ENCODE measurements at regions not wholly inside any gene's neighbourhood (a gene's known extent, or its start where the extent isn't known, plus 50 kb on each side); places are given as distances from the start of the nearest gene placed in this dataset.

DNA sequence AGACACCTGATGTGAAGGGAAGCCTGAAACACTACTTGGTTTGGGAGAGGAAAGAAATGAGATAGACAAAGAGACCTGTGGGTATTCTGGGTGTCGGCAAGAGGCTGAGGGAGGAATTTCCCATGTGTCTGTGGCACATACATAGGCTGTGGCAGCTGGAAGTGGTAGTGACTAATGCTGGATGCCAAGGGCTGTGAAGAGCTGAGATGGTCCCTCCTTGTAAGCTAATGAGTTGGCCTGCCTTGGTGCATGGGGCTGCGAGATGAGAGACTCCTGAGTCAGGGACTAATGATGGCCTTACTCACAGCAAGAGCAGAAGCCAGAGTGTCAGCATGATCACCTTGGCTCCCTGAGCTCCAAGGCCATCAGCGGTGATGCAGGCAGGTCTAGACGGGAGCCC, 119.0 kb upstream of the EEPD1 start:
- TF ChIP-seq, protein P1, sequence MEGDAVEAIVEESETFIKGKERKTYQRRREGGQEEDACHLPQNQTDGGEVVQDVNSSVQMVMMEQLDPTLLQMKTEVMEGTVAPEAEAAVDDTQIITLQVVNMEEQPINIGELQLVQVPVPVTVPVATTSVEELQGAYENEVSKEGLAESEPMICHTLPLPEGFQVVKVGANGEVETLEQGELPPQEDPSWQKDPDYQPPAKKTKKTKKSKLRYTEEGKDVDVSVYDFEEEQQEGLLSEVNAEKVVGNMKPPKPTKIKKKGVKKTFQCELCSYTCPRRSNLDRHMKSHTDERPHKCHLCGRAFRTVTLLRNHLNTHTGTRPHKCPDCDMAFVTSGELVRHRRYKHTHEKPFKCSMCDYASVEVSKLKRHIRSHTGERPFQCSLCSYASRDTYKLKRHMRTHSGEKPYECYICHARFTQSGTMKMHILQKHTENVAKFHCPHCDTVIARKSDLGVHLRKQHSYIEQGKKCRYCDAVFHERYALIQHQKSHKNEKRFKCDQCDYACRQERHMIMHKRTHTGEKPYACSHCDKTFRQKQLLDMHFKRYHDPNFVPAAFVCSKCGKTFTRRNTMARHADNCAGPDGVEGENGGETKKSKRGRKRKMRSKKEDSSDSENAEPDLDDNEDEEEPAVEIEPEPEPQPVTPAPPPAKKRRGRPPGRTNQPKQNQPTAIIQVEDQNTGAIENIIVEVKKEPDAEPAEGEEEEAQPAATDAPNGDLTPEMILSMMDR (IDR thresholded peaks at IDR 0.05; ENCODE audit: unreplicated experiment), result no peak
- BruUV-seq (replicated peaks), result no TSS peak
- CTCF ChIA-PET, result interaction anchor here (0.7 to 1.3 kb wide), 2 partner anchors 86 to 1461 kb away, joined by 3 read pairs; no protein-coding TSS in a partner anchor
- H3K27ac Mint-ChIP-seq (ENCODE audit: low read depth, unreplicated experiment), result no peak overlapping the region
- H3K27me3 Mint-ChIP-seq (ENCODE audit: insufficient read depth, unreplicated experiment), result peaks cover 42% of the 10 kb centered on the region
- peak; percentile 60 for DNase-seq (ENCODE audit: unreplicated experiment)
- no peaks in the 10 kb centered on the region for H3K9me3 Mint-ChIP-seq (ENCODE audit: unreplicated experiment)
- intact Hi-C loops (cut with micrococcal nuclease), result no loop called here
- H3K4me3 Mint-ChIP-seq (ENCODE audit: unreplicated experiment), result no peak overlapping the region
- no peaks in the 10 kb centered on the region for H3K36me3 Mint-ChIP-seq (ENCODE audit: insufficient read depth, unreplicated experiment)
- POLR2A ChIA-PET, result interaction anchor here (0.6 to 1.2 kb wide), 4 partner anchors 15 to 125 kb away, joined by 3 to 5 read pairs (median 4); no protein-coding TSS in a partner anchor
- peaks cover 33% of the 10 kb centered on the region for H3K4me1 Mint-ChIP-seq (ENCODE audit: insufficient read depth, unreplicated experiment)

- CTCF ChIA-PET, result interaction anchor here (0.5 to 0.8 kb wide), 5 partner anchors 14 to 180 kb away, joined by 3 read pairs; no protein-coding TSS in a partner anchor
- intact Hi-C loops (cut with micrococcal nuclease), result no loop called here
- POLR2A ChIA-PET, result interaction anchor here (1.1 to 4.3 kb wide), 2 partner anchors 13 to 123 kb away, joined by 3 to 55 read pairs; no protein-coding TSS in a partner anchor
These were observed 117.9 kb upstream of the EEPD1 start for GRCh38 chr7:36035186-36035585.

DNA sequence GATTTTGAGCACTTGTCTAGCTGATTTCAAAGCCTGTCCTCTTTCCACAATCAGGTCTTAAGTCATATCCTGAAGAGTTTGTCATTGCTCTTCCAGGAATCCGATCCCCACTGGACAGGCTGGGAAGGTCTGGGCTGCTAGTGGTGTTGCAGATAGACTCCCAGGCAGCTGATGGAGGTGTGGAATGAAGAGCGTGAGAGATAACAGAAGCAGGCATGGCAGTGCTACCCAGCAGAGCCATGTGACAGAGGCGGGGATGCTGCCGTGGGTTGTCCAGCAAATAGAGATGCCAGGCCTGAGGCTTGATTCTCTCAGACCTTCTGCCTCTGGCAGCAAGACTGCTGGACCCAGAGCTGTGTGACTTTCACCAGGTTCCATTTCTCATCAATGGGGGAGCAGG, 116.5 kb upstream of the EEPD1 start:
- Mint-ChIP-seq H3K27me3 (ENCODE audit: insufficient read depth, unreplicated experiment) (peaks cover 34% of the 10 kb centered on the region), H3K9me3 (ENCODE audit: unreplicated experiment) (no peaks in the 10 kb centered on the region), H3K36me3 (ENCODE audit: insufficient read depth, unreplicated experiment) (no peaks in the 10 kb centered on the region), H3K4me3 (ENCODE audit: unreplicated experiment) (no peak overlapping the region), H3K27ac (ENCODE audit: low read depth, unreplicated experiment) (peak overlapping the region; percentile 78), H3K4me1 (ENCODE audit: insufficient read depth, unreplicated experiment) (peaks cover 46% of the 10 kb centered on the region)
- TF ChIP-seq, protein P1 (IDR thresholded peaks at IDR 0.05; ENCODE audit: unreplicated experiment), result no peak
- ChIA-PET CTCF (interaction anchor here (0.6 to 1.0 kb wide), 2 partner anchors 62 to 83 kb away, joined by 3 to 4 read pairs; no protein-coding TSS in a partner anchor), POLR2A (interaction anchor here (0.6 to 4.3 kb wide), 6 partner anchors 11 to 122 kb away, joined by 3 to 55 read pairs (median 5); no protein-coding TSS in a partner anchor)
- no TSS peak for BruUV-seq (replicated peaks)
- intact Hi-C loops (cut with micrococcal nuclease), result no loop called here
- peak; percentile 40 for DNase-seq (ENCODE audit: unreplicated experiment)

More at GRCh38 chr7:36035186-36035585, 117.9 kb upstream of the EEPD1 start:
- peaks cover 37% of the 10 kb centered on the region for H3K4me1 Mint-ChIP-seq (ENCODE audit: insufficient read depth, unreplicated experiment)
- no peak overlapping the region for H3K4me3 Mint-ChIP-seq (ENCODE audit: unreplicated experiment)
- BruUV-seq (replicated peaks), result no TSS peak
- H3K27ac Mint-ChIP-seq (ENCODE audit: low read depth, unreplicated experiment), result no peak overlapping the region
- no peaks in the 10 kb centered on the region for H3K36me3 Mint-ChIP-seq (ENCODE audit: insufficient read depth, unreplicated experiment)
- H3K9me3 Mint-ChIP-seq (ENCODE audit: unreplicated experiment), result no peaks in the 10 kb centered on the region
- TF ChIP-seq, protein P1 (IDR thresholded peaks at IDR 0.05; ENCODE audit: unreplicated experiment), result no peak
- peaks cover 42% of the 10 kb centered on the region for H3K27me3 Mint-ChIP-seq (ENCODE audit: insufficient read depth, unreplicated experiment)
- DNase-seq (ENCODE audit: unreplicated experiment), result no peak

DNA sequence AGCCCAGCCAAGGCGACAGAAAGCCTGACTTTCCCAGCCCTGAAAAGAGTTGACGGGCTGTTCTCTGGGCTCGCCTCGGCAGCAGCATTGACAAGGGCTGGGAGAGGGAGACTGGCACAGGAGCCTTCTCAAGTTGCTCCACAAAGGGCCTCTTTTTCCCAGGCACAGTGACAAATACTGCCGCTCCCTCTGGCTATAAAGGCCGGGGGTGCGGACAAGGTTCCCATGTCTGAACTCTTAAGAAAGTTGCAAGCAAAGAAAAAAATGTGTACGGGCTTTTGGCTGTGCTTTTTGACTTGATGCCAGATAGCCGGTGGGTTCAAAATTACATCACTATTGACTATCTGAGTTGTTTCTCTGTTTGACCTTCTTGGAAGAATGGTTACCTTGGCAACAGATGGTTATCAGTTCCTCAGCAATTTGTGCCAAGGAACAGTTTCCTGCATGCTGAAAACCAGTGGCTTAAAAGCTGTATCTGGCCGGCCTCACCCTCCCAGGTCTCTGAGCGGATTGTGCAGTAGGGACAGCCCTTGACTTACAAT, 115.9 kb upstream of the EEPD1 start:
- Mint-ChIP-seq H3K4me1 (ENCODE audit: insufficient read depth, unreplicated experiment) (peaks cover 44% of the 10 kb centered on the region), H3K27me3 (ENCODE audit: insufficient read depth, unreplicated experiment) (peaks cover 36% of the 10 kb centered on the region), H3K4me3 (ENCODE audit: unreplicated experiment) (peak overlapping the region; percentile 17), H3K36me3 (ENCODE audit: insufficient read depth, unreplicated experiment) (no peaks in the 10 kb centered on the region), H3K27ac (ENCODE audit: low read depth, unreplicated experiment) (peak overlapping the region; percentile 78), H3K9me3 (ENCODE audit: unreplicated experiment) (no peaks in the 10 kb centered on the region)
- intact Hi-C loops (cut with micrococcal nuclease), result no loop called here
- peak; percentile 97 for DNase-seq (ENCODE audit: unreplicated experiment)
- ChIA-PET CTCF (interaction anchor here (0.7 to 2.1 kb wide), 6 partner anchors 10 to 1925 kb away, joined by 3 to 7 read pairs (median 3); no protein-coding TSS in a partner anchor), POLR2A (interaction anchor here (0.9 to 4.3 kb wide), 10 partner anchors 11 to 353 kb away, joined by 3 to 55 read pairs (median 4); no protein-coding TSS in a partner anchor)
- BruUV-seq (replicated peaks), result no TSS peak
- TF ChIP-seq, protein P1 (IDR thresholded peaks at IDR 0.05; ENCODE audit: unreplicated experiment), result no peak

All from MCF 10A (cell line).